ENCODE measurements at regions not wholly inside any gene's neighbourhood (a gene's known extent, or its start where the extent isn't known, plus 50 kb on each side); places are given as distances from the start of the nearest gene placed in this dataset.

- Histone ChIP-seq H3K9me3 (ENCODE audit: control insufficient read depth in 4 of 4, low read length in 3 of 4) (no peaks in the 10 kb centered on the region), H3K27me3 (ENCODE audit: control insufficient read depth in 4 of 4, insufficient read depth in 4 of 4, low read length in 3 of 4) (no peaks in the 10 kb centered on the region), H3K4me3 (ENCODE audit: low read depth in 1 of 3, low read length in 3 of 3) (no peak overlapping the region), H3K36me3 (ENCODE audit: control insufficient read depth in 4 of 4, insufficient read depth in 3 of 4, low read depth in 1 of 4, low read length in 3 of 4) (no peaks in the 10 kb centered on the region), H3K4me1 (ENCODE audit: control insufficient read depth in 4 of 4, insufficient read depth in 4 of 4, low read length in 3 of 4) (no peaks in the 10 kb centered on the region), H3K9ac (ENCODE audit: low read depth in 1 of 2, low read length in 2 of 2) (no peak overlapping the region), H3K27ac (ENCODE audit: low read depth in 1 of 2, low read length in 2 of 2) (no peak overlapping the region)
- DNase-seq (ENCODE audit: low spot score) = no peak
- TF ChIP-seq RXRA (IDR thresholded peaks at IDR 0.05) (no peak), YY1 (IDR thresholded peaks at IDR 0.05) (no peak), FOXA2 (IDR thresholded peaks at IDR 0.05) (no peak), ATF3 (IDR thresholded peaks at IDR 0.05) (no peak), GABPA (IDR thresholded peaks at IDR 0.05 in 1 of 2, conservative IDR thresholded peaks at IDR 0.05 in 1 of 2) (no peak), HNF4A (conservative IDR thresholded peaks at IDR 0.05) (no peak)
Observed at GRCh38 chr12:73612551-73612950, 925.1 kb upstream of the ATXN7L3B start.

GRCh38 chr12:73623421-73623820 is 914.2 kb upstream of the ATXN7L3B start:
- no peak for TF ChIP-seq NR2F2 (IDR thresholded peaks at IDR 0.05)
- no peak for TF ChIP-seq ATF3 (IDR thresholded peaks at IDR 0.05)
- no peak for TF ChIP-seq FOXA2 (IDR thresholded peaks at IDR 0.05)
- TF ChIP-seq GABPA (IDR thresholded peaks at IDR 0.05 in 1 of 2, conservative IDR thresholded peaks at IDR 0.05 in 1 of 2) = no peak
- no peak for TF ChIP-seq RXRA (IDR thresholded peaks at IDR 0.05)
- no peak for TF ChIP-seq HNF4G (IDR thresholded peaks at IDR 0.05)
- no peak for TF ChIP-seq HNF4A (conservative IDR thresholded peaks at IDR 0.05)
- no peak for TF ChIP-seq YY1 (IDR thresholded peaks at IDR 0.05)
- H3K27me3 ChIP-seq (ENCODE audit: control insufficient read depth in 4 of 4, insufficient read depth in 4 of 4, low read length in 3 of 4) = no peaks in the 10 kb centered on the region
- no peaks in the 10 kb centered on the region for H3K4me1 ChIP-seq (ENCODE audit: control insufficient read depth in 4 of 4, insufficient read depth in 4 of 4, low read length in 3 of 4)
- H3K36me3 ChIP-seq (ENCODE audit: control insufficient read depth in 4 of 4, insufficient read depth in 3 of 4, low read depth in 1 of 4, low read length in 3 of 4) = no peaks in the 10 kb centered on the region
- H3K9ac ChIP-seq (ENCODE audit: low read depth in 1 of 2, low read length in 2 of 2) = no peak overlapping the region
- no peak for DNase-seq (ENCODE audit: low spot score)
- H3K4me3 ChIP-seq (ENCODE audit: low read depth in 1 of 3, low read length in 3 of 3) = no peak overlapping the region
- no peaks in the 10 kb centered on the region for H3K9me3 ChIP-seq (ENCODE audit: control insufficient read depth in 4 of 4, low read length in 3 of 4)
- no peak overlapping the region for H3K27ac ChIP-seq (ENCODE audit: low read depth in 1 of 2, low read length in 2 of 2)
- WGBS = 94% methylated on average over 2 of the region's 2 CpGs

GRCh38 chr12:73625226-73625625 is 912.4 kb upstream of the ATXN7L3B start:
- H3K27ac ChIP-seq (ENCODE audit: low read depth in 1 of 2, low read length in 2 of 2) = no peak overlapping the region
- H3K4me3 ChIP-seq (ENCODE audit: low read depth in 1 of 3, low read length in 3 of 3) = no peak overlapping the region
- H3K9me3 ChIP-seq (ENCODE audit: control insufficient read depth in 4 of 4, low read length in 3 of 4) = no peaks in the 10 kb centered on the region
- H3K9ac ChIP-seq (ENCODE audit: low read depth in 1 of 2, low read length in 2 of 2) = no peak overlapping the region
- DNase-seq (ENCODE audit: low spot score) = no peak
- no peaks in the 10 kb centered on the region for H3K36me3 ChIP-seq (ENCODE audit: control insufficient read depth in 4 of 4, insufficient read depth in 3 of 4, low read depth in 1 of 4, low read length in 3 of 4)
- H3K4me1 ChIP-seq (ENCODE audit: control insufficient read depth in 4 of 4, insufficient read depth in 4 of 4, low read length in 3 of 4) = no peaks in the 10 kb centered on the region
- no peaks in the 10 kb centered on the region for H3K27me3 ChIP-seq (ENCODE audit: control insufficient read depth in 4 of 4, insufficient read depth in 4 of 4, low read length in 3 of 4)
- TF ChIP-seq NR2F2 (IDR thresholded peaks at IDR 0.05) = no peak

- Histone ChIP-seq H3K4me3 (ENCODE audit: low read depth in 1 of 3, low read length in 3 of 3) (no peak overlapping the region), H3K9ac (ENCODE audit: low read depth in 1 of 2, low read length in 2 of 2) (no peak overlapping the region), H3K27ac (ENCODE audit: low read depth in 1 of 2, low read length in 2 of 2) (no peak overlapping the region), H3K36me3 (ENCODE audit: control insufficient read depth in 4 of 4, insufficient read depth in 3 of 4, low read depth in 1 of 4, low read length in 3 of 4) (no peaks in the 10 kb centered on the region), H3K4me1 (ENCODE audit: control insufficient read depth in 4 of 4, insufficient read depth in 4 of 4, low read length in 3 of 4) (no peaks in the 10 kb centered on the region), H3K9me3 (ENCODE audit: control insufficient read depth in 4 of 4, low read length in 3 of 4) (no peaks in the 10 kb centered on the region), H3K27me3 (ENCODE audit: control insufficient read depth in 4 of 4, insufficient read depth in 4 of 4, low read length in 3 of 4) (no peaks in the 10 kb centered on the region)
- WGBS = 82% methylated on average over 5 of the region's 5 CpGs
- no peak for TF ChIP-seq CTCF (IDR thresholded peaks at IDR 0.05; ENCODE audit: low read depth, low read length, missing input control)
- no peak for TF ChIP-seq SP1 (IDR thresholded peaks at IDR 0.05)
- no peak for TF ChIP-seq GABPA (IDR thresholded peaks at IDR 0.05 in 1 of 2, conservative IDR thresholded peaks at IDR 0.05 in 1 of 2)
- no peak for TF ChIP-seq FOXA2 (IDR thresholded peaks at IDR 0.05)
- no peak for DNase-seq (ENCODE audit: low spot score)
Observed at GRCh38 chr12:73629171-73629570, 908.5 kb upstream of the ATXN7L3B start.
